ENCODE measurements at regions not wholly inside any gene's neighbourhood (a gene's known extent, or its start where the extent isn't known, plus 50 kb on each side); places are given as distances from the start of the nearest gene placed in this dataset.

GRCh38 chr18:32530947-32531651 is 60.4 kb upstream of the GAREM1 start:
- H3K9ac ChIP-seq (ENCODE audit: insufficient read depth, low read length, poor library complexity, severe bottlenecking): no peak overlapping the region
- DNase-seq: peak in 2 of 3 donors; percentile 5 to 47
- H2AFZ ChIP-seq (ENCODE audit: insufficient read depth, low read depth, low read length, poor library complexity, severe bottlenecking): no peak overlapping the region
- Mint-ChIP-seq H3K27ac (no peak overlapping the region), H3K9me3 (peaks cover 0 to 7% (median 0%) of the 10 kb centered on the region in 7 donors), H3K36me3 (no peaks in the 10 kb centered on the region), H3K27me3 (ENCODE audit: low read depth in 3 of 3) (peaks cover 1 to 8% (median 3%) of the 10 kb centered on the region in 3 donors), H3K4me3 (no peak overlapping the region), H3K4me1 (peaks cover 6% of the 10 kb centered on the region)
- intact Hi-C loops (cut with micrococcal nuclease): no loop called here
- no peak for TF ChIP-seq CTCF (IDR thresholded peaks at IDR 0.05)
- H3K4me2 ChIP-seq (replicated peaks; ENCODE audit: extremely low read depth, low read length, poor library complexity, severe bottlenecking): no peak overlapping the region
- no peak overlapping the region for H3K27ac ChIP-seq (ENCODE audit: low read depth in 1 of 2, low read length in 2 of 2)
- H3K4me1 ChIP-seq (ENCODE audit: control insufficient read depth in 1 of 2, insufficient read depth in 2 of 2, low read length in 2 of 2): no peaks in the 10 kb centered on the region
- no peaks in the 10 kb centered on the region for H3K9me3 ChIP-seq (replicated peaks in 1 of 2; ENCODE audit: control insufficient read depth in 1 of 2, insufficient read depth in 1 of 2, low read length in 2 of 2)
- H3K4me3 ChIP-seq (replicated peaks in 1 of 3; ENCODE audit: low read depth in 2 of 3, low read length in 3 of 3): no peak overlapping the region
- no peaks in the 10 kb centered on the region for H4K20me1 ChIP-seq (ENCODE audit: insufficient read depth, low read length)
- H3K79me2 ChIP-seq (ENCODE audit: insufficient read depth, low read length): no peaks in the 10 kb centered on the region
- H3K36me3 ChIP-seq (replicated peaks in 1 of 2; ENCODE audit: control insufficient read depth in 1 of 2, insufficient read depth in 2 of 2, low read length in 2 of 2): no peaks in the 10 kb centered on the region
- H3K27me3 ChIP-seq (ENCODE audit: control insufficient read depth in 2 of 2, insufficient read depth in 2 of 2, low read length in 2 of 2): no peaks in the 10 kb centered on the region
- WGBS (ENCODE audit: insufficient coverage): no CpG with 5 or more reads among the region's 3 CpGs

GRCh38 chr18:32529722-32530420 is 59.2 kb upstream of the GAREM1 start:
- no peaks in the 10 kb centered on the region for H3K36me3 Mint-ChIP-seq
- Histone ChIP-seq H3K36me3 (replicated peaks in 1 of 2; ENCODE audit: control insufficient read depth in 1 of 2, insufficient read depth in 2 of 2, low read length in 2 of 2) (no peaks in the 10 kb centered on the region), H3K4me3 (replicated peaks in 1 of 3; ENCODE audit: low read depth in 2 of 3, low read length in 3 of 3) (no peak overlapping the region), H4K20me1 (ENCODE audit: insufficient read depth, low read length) (no peaks in the 10 kb centered on the region), H3K27me3 (ENCODE audit: control insufficient read depth in 2 of 2, insufficient read depth in 2 of 2, low read length in 2 of 2) (no peaks in the 10 kb centered on the region), H3K27ac (ENCODE audit: low read depth in 1 of 2, low read length in 2 of 2) (no peak overlapping the region), H3K9ac (ENCODE audit: insufficient read depth, low read length, poor library complexity, severe bottlenecking) (no peak overlapping the region), H2AFZ (ENCODE audit: insufficient read depth, low read depth, low read length, poor library complexity, severe bottlenecking) (no peak overlapping the region), H3K4me1 (ENCODE audit: control insufficient read depth in 1 of 2, insufficient read depth in 2 of 2, low read length in 2 of 2) (no peaks in the 10 kb centered on the region), H3K4me2 (replicated peaks; ENCODE audit: extremely low read depth, low read length, poor library complexity, severe bottlenecking) (no peak overlapping the region), H3K9me3 (replicated peaks in 1 of 2; ENCODE audit: control insufficient read depth in 1 of 2, insufficient read depth in 1 of 2, low read length in 2 of 2) (no peaks in the 10 kb centered on the region), H3K79me2 (ENCODE audit: insufficient read depth, low read length) (no peaks in the 10 kb centered on the region)
- no peak overlapping the region for H3K27ac Mint-ChIP-seq
- DNase-seq: no peak
- TF ChIP-seq CTCF (IDR thresholded peaks at IDR 0.05): no peak
- WGBS (ENCODE audit: insufficient coverage): no CpG with 5 or more reads among the region's 3 CpGs
- peaks cover 0 to 3% (median 0%) of the 10 kb centered on the region in 7 donors for H3K9me3 Mint-ChIP-seq
- intact Hi-C loops (cut with micrococcal nuclease): no loop called here
- peaks cover 1 to 6% (median 2%) of the 10 kb centered on the region in 3 donors for H3K27me3 Mint-ChIP-seq (ENCODE audit: low read depth in 3 of 3)
- H3K4me1 Mint-ChIP-seq: peaks cover 6% of the 10 kb centered on the region
- H3K4me3 Mint-ChIP-seq: no peak overlapping the region

Data from CD14-positive monocyte (primary cell).